IPS-20b (cell line): ENCODE measurements at regions not wholly inside any gene's neighbourhood (a gene's known extent, or its start where the extent isn't known, plus 50 kb on each side); places are given as distances from the start of the nearest gene placed in this dataset.

ENCODE experiments used
- H3K27ac ChIP-seq: one replicate; pipeline ENCODE4 v1.5.1; 2013; ENCODE audit warnings: low read length
- H3K27me3 ChIP-seq: 2 replicates; pipeline ENCODE4 v1.6.1; 2013; ENCODE audit warnings: mild to moderate bottlenecking, low read length, inconsistent platforms; ENCODE audit not compliant: insufficient read depth
- H3K36me3 ChIP-seq: 2 replicates; pipeline ENCODE4 v1.6.1; 2013; ENCODE audit warnings: low read depth, mild to moderate bottlenecking, inconsistent platforms, low read length, moderate library complexity; ENCODE audit not compliant: insufficient read depth
- H3K4me1 ChIP-seq: 2 replicates; pipeline ENCODE4 v1.6.1; 2013; ENCODE audit warnings: mild to moderate bottlenecking, control low read depth, inconsistent platforms, low read length, moderate library complexity; ENCODE audit not compliant: insufficient read depth
- H3K4me3 ChIP-seq: 2 replicates; pipeline ENCODE4 v1.5.1; 2013; ENCODE audit warnings: mild to moderate bottlenecking, low read length, inconsistent platforms
- H3K9ac ChIP-seq: 2 replicates; pipeline ENCODE4 v1.6.1; 2013; ENCODE audit warnings: low read depth, mild to moderate bottlenecking, inconsistent platforms, low read length, moderate library complexity
- H3K9me3 ChIP-seq: 2 replicates; pipeline ENCODE4 v1.6.1; 2013; ENCODE audit warnings: mild to moderate bottlenecking, low read depth, low read length, inconsistent platforms; ENCODE audit not compliant: insufficient read depth

- H3K27me3 ChIP-seq, result no peaks in the 10 kb centered on the region
- H3K4me1 ChIP-seq, result no peaks in the 10 kb centered on the region
- no peaks in the 10 kb centered on the region for H3K9me3 ChIP-seq
Measured at GRCh38 chr9:109574061-109574882, 76.2 kb upstream of the PTPN3 start.

GRCh38 chr9:109576762-109577161 is 78.7 kb upstream of the PTPN3 start:
- no peaks in the 10 kb centered on the region for H3K4me1 ChIP-seq
- H3K9ac ChIP-seq, result no peak overlapping the region
- H3K4me3 ChIP-seq, result no peak overlapping the region
- H3K36me3 ChIP-seq, result no peaks in the 10 kb centered on the region
- H3K27ac ChIP-seq, result no peak overlapping the region
- H3K9me3 ChIP-seq, result no peaks in the 10 kb centered on the region
- no peaks in the 10 kb centered on the region for H3K27me3 ChIP-seq

More at GRCh38 chr9:109574061-109574882, 76.2 kb upstream of the PTPN3 start:
- Histone ChIP-seq H3K27ac (no peak overlapping the region), H3K36me3 (no peaks in the 10 kb centered on the region), H3K9ac (no peak overlapping the region), H3K4me3 (no peak overlapping the region)

GRCh38 chr9:109579191-109579948 is 81.3 kb upstream of the PTPN3 start:
- no peaks in the 10 kb centered on the region for H3K9me3 ChIP-seq
- no peak overlapping the region for H3K4me3 ChIP-seq
- no peak overlapping the region for H3K9ac ChIP-seq
- no peak overlapping the region for H3K27ac ChIP-seq
- H3K36me3 ChIP-seq, result no peaks in the 10 kb centered on the region
- H3K27me3 ChIP-seq, result no peaks in the 10 kb centered on the region
- H3K4me1 ChIP-seq, result no peaks in the 10 kb centered on the region

- Histone ChIP-seq H3K9me3 (no peaks in the 10 kb centered on the region), H3K4me3 (no peak overlapping the region), H3K9ac (no peak overlapping the region), H3K4me1 (no peaks in the 10 kb centered on the region), H3K27me3 (no peaks in the 10 kb centered on the region), H3K27ac (no peak overlapping the region), H3K36me3 (no peaks in the 10 kb centered on the region)
Measured at GRCh38 chr9:109582386-109582785, 84.3 kb upstream of the PTPN3 start.

GRCh38 chr9:109584205-109584604 is 86.1 kb upstream of the PTPN3 start:
- H3K36me3 ChIP-seq, result no peaks in the 10 kb centered on the region
- no peaks in the 10 kb centered on the region for H3K4me1 ChIP-seq
- no peak overlapping the region for H3K4me3 ChIP-seq
- H3K9me3 ChIP-seq, result no peaks in the 10 kb centered on the region
- H3K27ac ChIP-seq, result no peak overlapping the region
- H3K27me3 ChIP-seq, result no peaks in the 10 kb centered on the region
- H3K9ac ChIP-seq, result no peak overlapping the region

GRCh38 chr9:109585796-109586195 is 87.7 kb upstream of the PTPN3 start:
- Histone ChIP-seq H3K36me3 (no peaks in the 10 kb centered on the region), H3K4me1 (no peaks in the 10 kb centered on the region), H3K27me3 (no peaks in the 10 kb centered on the region), H3K27ac (no peak overlapping the region), H3K4me3 (no peak overlapping the region), H3K9me3 (no peaks in the 10 kb centered on the region), H3K9ac (no peak overlapping the region)

GRCh38 chr9:109586993-109587392 is 88.9 kb upstream of the PTPN3 start:
- H3K27ac ChIP-seq, result no peak overlapping the region
- no peaks in the 10 kb centered on the region for H3K27me3 ChIP-seq
- no peak overlapping the region for H3K9ac ChIP-seq
- H3K4me3 ChIP-seq, result no peak overlapping the region
- H3K4me1 ChIP-seq, result no peaks in the 10 kb centered on the region
- H3K36me3 ChIP-seq, result no peaks in the 10 kb centered on the region
- no peaks in the 10 kb centered on the region for H3K9me3 ChIP-seq

- no peaks in the 10 kb centered on the region for H3K9me3 ChIP-seq
Measured at GRCh38 chr9:109588415-109588814, 90.3 kb upstream of the PTPN3 start.

GRCh38 chr9:109590966-109591365 is 92.9 kb upstream of the PTPN3 start:
- H3K27me3 ChIP-seq, result no peaks in the 10 kb centered on the region
- no peaks in the 10 kb centered on the region for H3K9me3 ChIP-seq
- no peaks in the 10 kb centered on the region for H3K36me3 ChIP-seq
- no peak overlapping the region for H3K27ac ChIP-seq
- no peak overlapping the region for H3K4me3 ChIP-seq
- H3K9ac ChIP-seq, result no peak overlapping the region
- H3K4me1 ChIP-seq, result no peaks in the 10 kb centered on the region

More at GRCh38 chr9:109588415-109588814, 90.3 kb upstream of the PTPN3 start:
- no peaks in the 10 kb centered on the region for H3K27me3 ChIP-seq
- no peaks in the 10 kb centered on the region for H3K4me1 ChIP-seq
- no peak overlapping the region for H3K4me3 ChIP-seq
- no peak overlapping the region for H3K9ac ChIP-seq
- no peaks in the 10 kb centered on the region for H3K36me3 ChIP-seq
- no peak overlapping the region for H3K27ac ChIP-seq

GRCh38 chr9:109591691-109592090 is 93.6 kb upstream of the PTPN3 start:
- Histone ChIP-seq H3K9me3 (no peaks in the 10 kb centered on the region), H3K4me3 (no peak overlapping the region), H3K36me3 (no peaks in the 10 kb centered on the region), H3K27ac (no peak overlapping the region), H3K4me1 (no peaks in the 10 kb centered on the region), H3K27me3 (no peaks in the 10 kb centered on the region), H3K9ac (no peak overlapping the region)

GRCh38 chr9:109593612-109594011 is 95.5 kb upstream of the PTPN3 start:
- no peak overlapping the region for H3K27ac ChIP-seq
- H3K4me3 ChIP-seq, result no peak overlapping the region
- H3K4me1 ChIP-seq, result no peaks in the 10 kb centered on the region
- no peaks in the 10 kb centered on the region for H3K27me3 ChIP-seq
- H3K9ac ChIP-seq, result no peak overlapping the region
- H3K9me3 ChIP-seq, result no peaks in the 10 kb centered on the region
- no peaks in the 10 kb centered on the region for H3K36me3 ChIP-seq

- Histone ChIP-seq H3K27me3 (no peaks in the 10 kb centered on the region), H3K4me3 (no peak overlapping the region), H3K4me1 (no peaks in the 10 kb centered on the region), H3K27ac (no peak overlapping the region), H3K36me3 (no peaks in the 10 kb centered on the region), H3K9me3 (no peaks in the 10 kb centered on the region), H3K9ac (no peak overlapping the region)
Measured at GRCh38 chr9:109597496-109597895, 99.4 kb upstream of the PTPN3 start.
